K562 (cell line): ENCODE measurements at regions not wholly inside any gene's neighbourhood (a gene's known extent, or its start where the extent isn't known, plus 50 kb on each side); places are given as distances from the start of the nearest gene placed in this dataset.
A peak's percentile ranks its signal among the peaks of the same experiment; 100 is the strongest.

Source experiments
- ATAC-seq: fragments of 200-7000 bp; cut with Tn5 transposase; 3 replicates; pipeline ENCODE4 v1.9.1; 2020; ENCODE audit warnings: moderate library complexity
- BruUV-seq: library from RNA; stranded (reverse); fragments of 400-500 nt; replicated peaks from 2 replicates; lab custom pipeline; 2021; lab: Mats Ljungman, UMichigan
- CTCF ChIA-PET: fragments of 300-600 bp; formaldehyde crosslinking; extraction: SDS; loops from one replicate; lab custom pipeline; 2021; ENCODE audit warnings: low intra/inter-chr PET ratio; lab: Yijun Ruan, JAX
- POLR2A ChIA-PET: fragments of 300-600, 350-650 bp; sonication (Branson Sonifier 250); formaldehyde crosslinking; extraction: SDS; loops from one replicate; lab custom pipeline; 2021; ENCODE audit warnings: antibody characterized with exemption, inconsistent platforms; lab: Yijun Ruan, JAX
- DNase-seq, 4 experiments: peaks; one replicate each; pipeline versions ENCODE4 v3.0.0 to v3.0.0-alpha.2; 2011 to 2018; ENCODE audit warnings: low spot score in 3 of 4, mixed read lengths in 3 of 4; ENCODE audit errors: extremely low read depth in 1 of 4
- FAIRE-seq: peaks from 2 replicates; lab custom pipeline; 2011; peaks lifted over from hg19 to GRCh38; lab: Jason Lieb, UNC
- H2AFZ ChIP-seq: 2 replicates; pipeline ENCODE4 v1.6.0; 2011; ENCODE audit warnings: low read depth, low read length, control low read depth, inconsistent platforms
- H3K27ac ChIP-seq: fragments of 200-600 bp; 3 replicates; pipeline ENCODE4 v1.8.0; 2011; ENCODE audit warnings: low read depth, mild to moderate bottlenecking, control low read depth, inconsistent platforms, low read length, moderate library complexity, mixed read lengths; ENCODE audit errors: extremely low read depth
- H3K27me3 ChIP-seq, 2 experiments: fragments of 300-600 bp in 1 of 2; 2 replicates in 1 of 2; 3 replicates in 1 of 2; pipeline versions ENCODE4 v1.6.0 to v1.8.0; 2011; ENCODE audit warnings: inconsistent platforms in 2 of 2, low read length in 2 of 2, mild to moderate bottlenecking in 1 of 2, mixed read lengths in 1 of 2, moderate library complexity in 1 of 2; ENCODE audit not compliant: control insufficient read depth in 2 of 2, insufficient read depth in 2 of 2
- H3K36me3 ChIP-seq: fragments of 300-600 bp; 3 replicates; pipeline ENCODE4 v1.8.0; 2011; ENCODE audit warnings: mild to moderate bottlenecking, low read length, inconsistent platforms; ENCODE audit not compliant: control insufficient read depth, insufficient read depth
- H3K4me1 ChIP-seq, 2 experiments: fragments of 200-600 bp in 1 of 2; replicated peaks in 1 of 2; 2 replicates in 1 of 2; 3 replicates in 1 of 2; pipeline versions ENCODE4 v1.5.1 to v1.8.0; 2011; ENCODE audit warnings: inconsistent platforms in 2 of 2, low read length in 2 of 2, mild to moderate bottlenecking in 1 of 2, mixed read lengths in 1 of 2, moderate library complexity in 1 of 2; ENCODE audit not compliant: control insufficient read depth in 2 of 2, insufficient read depth in 2 of 2
- H3K4me2 ChIP-seq: 2 replicates; pipeline ENCODE4 v1.6.1; 2011; ENCODE audit warnings: low read length, control low read depth, inconsistent platforms, mixed read lengths; ENCODE audit not compliant: insufficient read depth
- H3K4me3 ChIP-seq: fragments of 200-600 bp; sonication (generic), shearing (Covaris generic); 2 replicates; pipeline ENCODE4 v1.5.1; 2016; ENCODE audit warnings: control low read depth, inconsistent platforms
- H3K79me2 ChIP-seq: fragments of 200-600 bp; 3 replicates; pipeline ENCODE4 v1.8.0; 2011; ENCODE audit warnings: low read length, inconsistent platforms; ENCODE audit not compliant: control insufficient read depth, insufficient read depth
- H3K9ac ChIP-seq, 2 experiments: 2 replicates each; pipeline versions ENCODE4 v1.6.0 to v1.6.1; 2011; ENCODE audit warnings: low read depth in 2 of 2, low read length in 2 of 2, control low read depth in 1 of 2, inconsistent platforms in 1 of 2, mild to moderate bottlenecking in 1 of 2, mixed read lengths in 1 of 2; ENCODE audit not compliant: insufficient read depth in 1 of 2
- H3K9me1 ChIP-seq: one replicate; pipeline ENCODE4 v1.6.0; 2011; ENCODE audit warnings: inconsistent platforms, mild to moderate bottlenecking, low read length, moderate library complexity; ENCODE audit not compliant: control insufficient read depth, insufficient read depth
- H3K9me3 ChIP-seq: replicated peaks from 2 replicates; pipeline ENCODE4 v1.5.1; 2011; ENCODE audit warnings: low read depth, low read length, inconsistent platforms; ENCODE audit not compliant: control insufficient read depth, insufficient read depth
- H4K20me1 ChIP-seq: replicated peaks from 2 replicates; pipeline ENCODE4 v1.6.1; 2011; ENCODE audit warnings: low read length, inconsistent platforms, mixed read lengths; ENCODE audit not compliant: control insufficient read depth, insufficient read depth
- BCL6 ChIP-seq: fragments of 250-450 bp; sonication (Bioruptor Pico); IDR thresholded peaks from 2 replicates; pipeline ENCODE4 v1.4.0; 2020
- CBFB ChIP-seq: sonication (generic); formaldehyde crosslinking; IDR thresholded peaks from 2 replicates; pipeline ENCODE4 v1.4.0; 2020; ENCODE audit warnings: mild to moderate bottlenecking, missing genetic modification reagents
- CLOCK ChIP-seq: fragments of 250-450 bp; sonication (Bioruptor Pico); IDR thresholded peaks from 2 replicates; pipeline ENCODE4 v1.4.0; 2020; ENCODE audit warnings: mild to moderate bottlenecking, moderate library complexity, borderline replicate concordance
- HSF4 ChIP-seq: fragments of 250-450 bp; sonication (Bioruptor Pico); IDR thresholded peaks from 2 replicates; pipeline ENCODE4 v2.1.2; 2022; ENCODE audit warnings: mild to moderate bottlenecking, moderate library complexity, borderline replicate concordance
- KAT7 ChIP-seq: sonication (generic); formaldehyde crosslinking; IDR thresholded peaks from 2 replicates; pipeline ENCODE4 v1.8.0; 2022; ENCODE audit warnings: missing genetic modification reagents, mild to moderate bottlenecking, borderline replicate concordance
- KDM5B ChIP-seq: fragments of 200-600 bp; sonication (generic); IDR thresholded peaks from 2 replicates; pipeline ENCODE4 v1.6.1; 2012; ENCODE audit warnings: low read depth, mild to moderate bottlenecking, moderate library complexity, low read length, control low read depth, inconsistent platforms; ENCODE audit not compliant: insufficient replicate concordance
- MAFF ChIP-seq: IDR thresholded peaks from 2 replicates; pipeline ENCODE4 v1.6.1; 2012; ENCODE audit warnings: low read length, improper control_type of control experiment
- MAFG ChIP-seq: fragments of 450-650 bp; conservative IDR thresholded peaks from 2 replicates; pipeline ENCODE4 v1.6.1; 2016; ENCODE audit warnings: missing genetic modification characterization, missing compliant biosample characterization
- MAFK ChIP-seq: IDR thresholded peaks from 2 replicates; pipeline ENCODE4 v1.6.1; 2011; ENCODE audit warnings: low read length, improper control_type of control experiment
- NCOR1 ChIP-seq: fragments of 450-650 bp; IDR thresholded peaks from 2 replicates; pipeline ENCODE4 v1.6.1; 2016; ENCODE audit warnings: mild to moderate bottlenecking, moderate library complexity
- NUFIP1 ChIP-seq: fragments of 450-650 bp; IDR thresholded peaks from 2 replicates; pipeline ENCODE4 v1.6.1; 2018; ENCODE audit not compliant: partially characterized antibody
- SMAD2 ChIP-seq: fragments of 150-350 bp; IDR thresholded peaks from 2 replicates; pipeline ENCODE4 v1.6.1; 2014; ENCODE audit warnings: low read depth, mild to moderate bottlenecking, low read length
- SMARCA5 ChIP-seq: fragments of 450-650 bp; IDR thresholded peaks from 2 replicates; pipeline ENCODE4 v1.6.1; 2016
- SPI1 ChIP-seq: IDR thresholded peaks from 2 replicates; pipeline ENCODE4 v1.6.1; 2011; ENCODE audit warnings: low read depth, low read length, control low read depth, borderline replicate concordance
- ZNF316 ChIP-seq: fragments of 450-650 bp; IDR thresholded peaks from 2 replicates; pipeline ENCODE4 v1.6.1; 2016
- ZNF780A ChIP-seq: fragments of 250-450 bp; sonication (Bioruptor Pico); IDR thresholded peaks from 2 replicates; pipeline ENCODE4 v1.5.0; 2021; ENCODE audit warnings: mild to moderate bottlenecking
- WGBS: fragments of 100-300 bp; shearing (Covaris generic); methylation state at CpG from one replicate; pipeline ENCODE4 v1.1.6; 2016; ENCODE audit warnings: low coverage, mixed read lengths; ENCODE audit not compliant: insufficient coverage; ENCODE audit errors: missing lambda C conversion rate; 5-methylcytosine and 5-hydroxymethylcytosine counted together
- in situ Hi-C: fragments of 300-500 bp; cut with MboI; formaldehyde crosslinking; loops from 4 replicates; pipeline ENCODE4 v1.15.0; 2018; ENCODE audit warnings: inconsistent platforms, mixed read lengths
- intact Hi-C: fragments of 100-400 bp; cut with micrococcal nuclease; formaldehyde crosslinking; loops from 2 replicates; pipeline ENCODE4 v1.14.2; 2022
- TF ChIP-seq, protein P1 (sequence below): sonication (generic); formaldehyde crosslinking; IDR thresholded peaks from 2 replicates; pipeline ENCODE4 v1.8.0; 2022; ENCODE audit warnings: missing genetic modification reagents, mild to moderate bottlenecking, moderate library complexity, borderline replicate concordance

GRCh38 chr18:40016405-40016804 is 1938.6 kb upstream of the PIK3C3 start:
- Histone ChIP-seq H3K4me1 (no peaks in the 10 kb centered on the region), H2AFZ (no peak overlapping the region), H3K9me1 (no peaks in the 10 kb centered on the region), H3K9ac (no peak overlapping the region), H3K27ac (no peak overlapping the region), H3K79me2 (no peaks in the 10 kb centered on the region), H3K4me2 (no peak overlapping the region), H3K4me3 (no peak overlapping the region), H4K20me1 (no peaks in the 10 kb centered on the region), H3K36me3 (no peaks in the 10 kb centered on the region), H3K9me3 (no peaks in the 10 kb centered on the region), H3K27me3 (no peaks in the 10 kb centered on the region)
- no peak for DNase-seq
- in situ Hi-C loops, result no loop called here
- TF ChIP-seq, protein P1, sequence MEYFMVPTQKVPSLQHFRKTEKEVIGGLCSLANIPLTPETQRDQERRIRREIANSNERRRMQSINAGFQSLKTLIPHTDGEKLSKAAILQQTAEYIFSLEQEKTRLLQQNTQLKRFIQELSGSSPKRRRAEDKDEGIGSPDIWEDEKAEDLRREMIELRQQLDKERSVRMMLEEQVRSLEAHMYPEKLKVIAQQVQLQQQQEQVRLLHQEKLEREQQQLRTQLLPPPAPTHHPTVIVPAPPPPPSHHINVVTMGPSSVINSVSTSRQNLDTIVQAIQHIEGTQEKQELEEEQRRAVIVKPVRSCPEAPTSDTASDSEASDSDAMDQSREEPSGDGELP (CRISPR knock-in tag), result no peak
- TF ChIP-seq MAFG (tag), result 0 out of 2 replicates have a peak, but pooled peaks have one; percentile 33
- TF ChIP-seq BCL6 (CRISPR knock-in tag), result no peak
- TF ChIP-seq MAFF, result peak; percentile 4; the same call in 1 of the 2 replicates
- no peak for TF ChIP-seq SPI1
- TF ChIP-seq CBFB, result no peak
- no peak for TF ChIP-seq KAT7 (CRISPR knock-in tag)
- no peak for TF ChIP-seq SMARCA5
- TF ChIP-seq NUFIP1, result no peak
- no peak for TF ChIP-seq SMAD2
- no peak for TF ChIP-seq NCOR1
- no peak for TF ChIP-seq CLOCK
- no peak for TF ChIP-seq HSF4
- TF ChIP-seq ZNF316, result peak; percentile 70; the same call in 1 of the 2 replicates
- no peak for TF ChIP-seq KDM5B
- peak; percentile 42; the same call in 1 of the 2 replicates for TF ChIP-seq MAFK
- no peak for TF ChIP-seq ZNF780A (CRISPR knock-in tag)
- intact Hi-C loops, result no loop called here
- 0% methylated on average over 1 of the region's 1 CpG for WGBS
- CTCF ChIA-PET, result no interaction called here
- POLR2A ChIA-PET, result no interaction called here
- no TSS peak for BruUV-seq
- ATAC-seq, result no peak
- FAIRE-seq, result no peak
